GM23338 (cell line): ENCODE measurements at regions not wholly inside any gene's neighbourhood (a gene's known extent, or its start where the extent isn't known, plus 50 kb on each side); places are given as distances from the start of the nearest gene placed in this dataset.

ENCODE experiments used
- ATAC-seq: fragments of 200-7000 bp; cut with Tn5 transposase; 3 replicates; pipeline ENCODE4 v1.9.1; 2020
- DNase-seq: peaks from one replicate; pipeline ENCODE4 v3.0.0-alpha.2; 2015; ENCODE audit warnings: low spot score
- H2AFZ ChIP-seq: fragments of 200-600 bp; sonication (generic); 2 replicates; pipeline ENCODE4 v1.8.0; 2016; ENCODE audit warnings: antibody characterized with exemption, mild to moderate bottlenecking, moderate library complexity
- H3F3A ChIP-seq: fragments of 200-600 bp; sonication (generic); replicated peaks from 2 replicates; pipeline ENCODE4 v1.8.0; 2017; ENCODE audit warnings: antibody characterized with exemption, mixed run types, low read depth
- H3K27ac ChIP-seq: fragments of 200-600 bp; sonication (generic); 2 replicates; pipeline ENCODE4 v1.6.1; 2016; ENCODE audit warnings: low read depth
- H3K27me3 ChIP-seq: fragments of 200-600 bp; sonication (generic); 2 replicates; pipeline ENCODE4 v1.8.0; 2016; ENCODE audit warnings: mild to moderate bottlenecking, mixed run types, moderate library complexity; ENCODE audit not compliant: insufficient read depth
- H3K36me3 ChIP-seq: fragments of 200-600 bp; sonication (generic); 2 replicates; pipeline ENCODE4 v1.8.0; 2016; ENCODE audit warnings: mild to moderate bottlenecking; ENCODE audit not compliant: insufficient read depth
- H3K4me1 ChIP-seq: fragments of 200-600 bp; sonication (generic); 2 replicates; pipeline ENCODE4 v1.8.0; 2016; ENCODE audit warnings: mild to moderate bottlenecking, moderate library complexity; ENCODE audit not compliant: insufficient read depth
- H3K4me2 ChIP-seq: fragments of 200-600 bp; sonication (generic); 2 replicates; pipeline ENCODE4 v1.7.1; 2017; ENCODE audit warnings: mixed run types
- H3K4me3 ChIP-seq: fragments of 200-600 bp; sonication (generic); 2 replicates; pipeline ENCODE4 v1.6.1; 2016; ENCODE audit warnings: mixed run types
- H3K79me2 ChIP-seq: fragments of 200-600 bp; sonication (generic); replicated peaks from 2 replicates; pipeline ENCODE4 v1.8.0; 2017; ENCODE audit warnings: mild to moderate bottlenecking; ENCODE audit not compliant: insufficient read depth
- H3K9me2 ChIP-seq: fragments of 200-600 bp; sonication (generic); 2 replicates; pipeline ENCODE4 v1.8.0; 2017; ENCODE audit not compliant: insufficient read depth
- H4K20me1 ChIP-seq: fragments of 200-600 bp; sonication (generic); replicated peaks from 2 replicates; pipeline ENCODE4 v1.8.0; 2017; ENCODE audit warnings: mild to moderate bottlenecking; ENCODE audit not compliant: insufficient read depth
- H3K27ac Mint-ChIP-seq: 2 replicates; pipeline ENCODE4 v1.8.0; 2020; ENCODE audit warnings: inconsistent platforms, mild to moderate bottlenecking, moderate library complexity, mixed read lengths
- H3K27me3 Mint-ChIP-seq: 3 replicates; pipeline ENCODE4 v1.8.0; 2022; ENCODE audit warnings: low read depth, mild to moderate bottlenecking, moderate library complexity, mixed read lengths, inconsistent platforms; ENCODE audit not compliant: insufficient read depth, poor library complexity
- H3K36me3 Mint-ChIP-seq: 3 replicates; pipeline ENCODE4 v1.8.0; 2021; ENCODE audit warnings: low read depth, mild to moderate bottlenecking, inconsistent platforms, moderate library complexity, mixed read lengths
- H3K4me1 Mint-ChIP-seq: 3 replicates; pipeline ENCODE4 v1.8.0; 2020; ENCODE audit warnings: mild to moderate bottlenecking, inconsistent platforms, mixed read lengths
- H3K4me3 Mint-ChIP-seq: 3 replicates; pipeline ENCODE4 v1.8.0; 2021; ENCODE audit warnings: moderate library complexity, mild to moderate bottlenecking, inconsistent platforms, mixed read lengths
- H3K9me3 Mint-ChIP-seq: 3 replicates; pipeline ENCODE4 v1.8.0; 2020; ENCODE audit warnings: moderate library complexity, mild to moderate bottlenecking, inconsistent platforms, mixed read lengths
- EZH2 ChIP-seq: fragments of 200-600 bp; sonication (generic); IDR thresholded peaks from one replicate; pipeline ENCODE4 v1.8.0; 2017; ENCODE audit warnings: antibody characterized with exemption, mild to moderate bottlenecking, low read depth; ENCODE audit not compliant: unreplicated experiment
- EZH2phosphoT487 ChIP-seq: fragments of 200-600 bp; sonication (generic); IDR thresholded peaks from one replicate; pipeline ENCODE4 v1.8.1; 2018; ENCODE audit warnings: antibody characterized with exemption; ENCODE audit not compliant: unreplicated experiment
- JUNB ChIP-seq: IDR thresholded peaks from one replicate; pipeline ENCODE4 v1.6.1; 2016; ENCODE audit warnings: antibody characterized with exemption; ENCODE audit not compliant: unreplicated experiment
- NANOG ChIP-seq: IDR thresholded peaks from 2 replicates; pipeline ENCODE4 v1.6.1; 2016; ENCODE audit warnings: antibody characterized with exemption, borderline replicate concordance
- POLR2AphosphoS5 ChIP-seq: IDR thresholded peaks from 2 replicates; pipeline ENCODE4 v1.6.1; 2016; ENCODE audit warnings: antibody characterized with exemption, low read depth
- STAT1 ChIP-seq: IDR thresholded peaks from one replicate; pipeline ENCODE4 v1.6.1; 2016; ENCODE audit warnings: antibody characterized with exemption; ENCODE audit not compliant: unreplicated experiment
- ZNF331 ChIP-seq: fragments of 250-450 bp; sonication (Bioruptor Pico); IDR thresholded peaks from 2 replicates; pipeline ENCODE4 v1.5.0; 2020; ENCODE audit warnings: low read depth, mild to moderate bottlenecking, moderate library complexity
- ZNF462 ChIP-seq: fragments of 250-450 bp; sonication (Bioruptor Pico); IDR thresholded peaks from 2 replicates; pipeline ENCODE4 v1.5.0; 2020; ENCODE audit warnings: mild to moderate bottlenecking, moderate library complexity
- TF ChIP-seq, protein P1 (sequence below): IDR thresholded peaks from 2 replicates; pipeline ENCODE4 v1.6.1; 2016; ENCODE audit warnings: antibody characterized with exemption
- TF ChIP-seq, protein P2 (sequence below): IDR thresholded peaks from one replicate; pipeline ENCODE4 v1.6.1; 2018; ENCODE audit warnings: antibody characterized with exemption; ENCODE audit not compliant: unreplicated experiment

DNA sequence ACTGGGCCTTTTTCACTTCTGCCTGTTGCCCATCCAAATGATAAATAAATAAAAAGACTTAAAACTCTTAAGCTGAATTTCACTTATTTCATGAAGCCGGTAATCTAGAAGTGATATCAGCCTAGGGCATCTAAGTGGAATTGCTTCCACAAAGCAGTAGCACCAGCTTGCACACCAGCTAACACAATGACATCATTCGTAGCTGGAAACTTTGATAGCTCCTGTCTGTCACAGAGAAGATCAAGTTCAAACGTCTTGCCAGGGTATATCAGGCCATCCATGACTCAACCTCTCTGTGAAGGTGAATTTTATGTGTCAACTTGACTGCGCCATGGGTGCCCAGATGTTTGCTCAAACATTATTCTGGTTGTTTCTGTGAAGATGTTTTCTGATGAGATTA lies 161.7 kb upstream of the MYT1L start:
- no peaks in the 10 kb centered on the region for H3K9me3 Mint-ChIP-seq
- Histone ChIP-seq H3K27me3 (no peaks in the 10 kb centered on the region), H3K79me2 (no peaks in the 10 kb centered on the region), H3K4me1 (no peaks in the 10 kb centered on the region), H4K20me1 (no peaks in the 10 kb centered on the region), H3K4me3 (no peak overlapping the region), H3K9me2 (no peaks in the 10 kb centered on the region), H3K27ac (no peak overlapping the region), H3F3A (no peaks in the 10 kb centered on the region), H2AFZ (no peak overlapping the region), H3K4me2 (no peak overlapping the region), H3K36me3 (no peaks in the 10 kb centered on the region)
- no peak for DNase-seq
- H3K4me3 Mint-ChIP-seq = no peak overlapping the region
- TF ChIP-seq NANOG (no peak), STAT1 (no peak), EZH2 (no peak), ZNF462 (CRISPR knock-in tag) (no peak)
- TF ChIP-seq, protein P1, sequence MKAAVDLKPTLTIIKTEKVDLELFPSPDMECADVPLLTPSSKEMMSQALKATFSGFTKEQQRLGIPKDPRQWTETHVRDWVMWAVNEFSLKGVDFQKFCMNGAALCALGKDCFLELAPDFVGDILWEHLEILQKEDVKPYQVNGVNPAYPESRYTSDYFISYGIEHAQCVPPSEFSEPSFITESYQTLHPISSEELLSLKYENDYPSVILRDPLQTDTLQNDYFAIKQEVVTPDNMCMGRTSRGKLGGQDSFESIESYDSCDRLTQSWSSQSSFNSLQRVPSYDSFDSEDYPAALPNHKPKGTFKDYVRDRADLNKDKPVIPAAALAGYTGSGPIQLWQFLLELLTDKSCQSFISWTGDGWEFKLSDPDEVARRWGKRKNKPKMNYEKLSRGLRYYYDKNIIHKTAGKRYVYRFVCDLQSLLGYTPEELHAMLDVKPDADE = no peak
- no peak for ATAC-seq
- no peaks in the 10 kb centered on the region for H3K4me1 Mint-ChIP-seq
- no peaks in the 10 kb centered on the region for H3K36me3 Mint-ChIP-seq
- H3K27ac Mint-ChIP-seq = no peak overlapping the region
- H3K27me3 Mint-ChIP-seq = peaks cover 2% of the 10 kb centered on the region

DNA sequence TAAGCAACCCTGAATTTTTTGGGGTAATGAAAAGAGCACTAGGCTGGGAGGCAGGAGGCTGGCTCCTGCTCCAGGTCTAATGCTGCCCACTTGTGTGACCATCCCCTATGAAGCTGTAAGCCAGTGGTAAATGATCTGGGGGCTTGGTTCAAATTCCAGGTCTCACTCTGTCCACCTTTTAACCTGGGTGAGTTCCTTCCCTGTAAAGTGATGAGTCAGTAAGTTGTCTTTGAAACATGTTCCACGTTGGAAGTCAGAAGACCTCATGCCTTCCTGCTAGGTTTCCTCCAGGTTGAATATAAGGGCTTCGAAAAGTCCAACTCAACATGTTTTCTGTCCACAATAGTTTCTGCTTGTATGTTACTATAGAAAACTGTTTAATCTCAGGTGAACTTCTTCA lies 160.9 kb upstream of the MYT1L start:
- DNase-seq = no peak
- Histone ChIP-seq H3K9me2 (no peaks in the 10 kb centered on the region), H3K79me2 (no peaks in the 10 kb centered on the region), H3K27ac (no peak overlapping the region), H3K27me3 (no peaks in the 10 kb centered on the region), H2AFZ (no peak overlapping the region), H4K20me1 (no peaks in the 10 kb centered on the region), H3K4me3 (no peak overlapping the region), H3F3A (no peaks in the 10 kb centered on the region), H3K36me3 (no peaks in the 10 kb centered on the region), H3K4me2 (no peak overlapping the region), H3K4me1 (no peaks in the 10 kb centered on the region)
- Mint-ChIP-seq H3K4me1 (no peaks in the 10 kb centered on the region), H3K36me3 (no peaks in the 10 kb centered on the region), H3K27ac (no peak overlapping the region), H3K4me3 (no peak overlapping the region), H3K27me3 (peaks cover 2% of the 10 kb centered on the region), H3K9me3 (no peaks in the 10 kb centered on the region)
- ATAC-seq = no peak
- TF ChIP-seq STAT1 (no peak), JUNB (no peak), POLR2AphosphoS5 (no peak), EZH2phosphoT487 (no peak), ZNF331 (CRISPR knock-in tag) (no peak), EZH2 (no peak)
- TF ChIP-seq, protein P1 = no peak
- TF ChIP-seq, protein P2, sequence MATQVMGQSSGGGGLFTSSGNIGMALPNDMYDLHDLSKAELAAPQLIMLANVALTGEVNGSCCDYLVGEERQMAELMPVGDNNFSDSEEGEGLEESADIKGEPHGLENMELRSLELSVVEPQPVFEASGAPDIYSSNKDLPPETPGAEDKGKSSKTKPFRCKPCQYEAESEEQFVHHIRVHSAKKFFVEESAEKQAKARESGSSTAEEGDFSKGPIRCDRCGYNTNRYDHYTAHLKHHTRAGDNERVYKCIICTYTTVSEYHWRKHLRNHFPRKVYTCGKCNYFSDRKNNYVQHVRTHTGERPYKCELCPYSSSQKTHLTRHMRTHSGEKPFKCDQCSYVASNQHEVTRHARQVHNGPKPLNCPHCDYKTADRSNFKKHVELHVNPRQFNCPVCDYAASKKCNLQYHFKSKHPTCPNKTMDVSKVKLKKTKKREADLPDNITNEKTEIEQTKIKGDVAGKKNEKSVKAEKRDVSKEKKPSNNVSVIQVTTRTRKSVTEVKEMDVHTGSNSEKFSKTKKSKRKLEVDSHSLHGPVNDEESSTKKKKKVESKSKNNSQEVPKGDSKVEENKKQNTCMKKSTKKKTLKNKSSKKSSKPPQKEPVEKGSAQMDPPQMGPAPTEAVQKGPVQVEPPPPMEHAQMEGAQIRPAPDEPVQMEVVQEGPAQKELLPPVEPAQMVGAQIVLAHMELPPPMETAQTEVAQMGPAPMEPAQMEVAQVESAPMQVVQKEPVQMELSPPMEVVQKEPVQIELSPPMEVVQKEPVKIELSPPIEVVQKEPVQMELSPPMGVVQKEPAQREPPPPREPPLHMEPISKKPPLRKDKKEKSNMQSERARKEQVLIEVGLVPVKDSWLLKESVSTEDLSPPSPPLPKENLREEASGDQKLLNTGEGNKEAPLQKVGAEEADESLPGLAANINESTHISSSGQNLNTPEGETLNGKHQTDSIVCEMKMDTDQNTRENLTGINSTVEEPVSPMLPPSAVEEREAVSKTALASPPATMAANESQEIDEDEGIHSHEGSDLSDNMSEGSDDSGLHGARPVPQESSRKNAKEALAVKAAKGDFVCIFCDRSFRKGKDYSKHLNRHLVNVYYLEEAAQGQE = no peak
